ENCODE measurements at regions not wholly inside any gene's neighbourhood (a gene's known extent, or its start where the extent isn't known, plus 50 kb on each side); places are given as distances from the start of the nearest gene placed in this dataset.

DNA sequence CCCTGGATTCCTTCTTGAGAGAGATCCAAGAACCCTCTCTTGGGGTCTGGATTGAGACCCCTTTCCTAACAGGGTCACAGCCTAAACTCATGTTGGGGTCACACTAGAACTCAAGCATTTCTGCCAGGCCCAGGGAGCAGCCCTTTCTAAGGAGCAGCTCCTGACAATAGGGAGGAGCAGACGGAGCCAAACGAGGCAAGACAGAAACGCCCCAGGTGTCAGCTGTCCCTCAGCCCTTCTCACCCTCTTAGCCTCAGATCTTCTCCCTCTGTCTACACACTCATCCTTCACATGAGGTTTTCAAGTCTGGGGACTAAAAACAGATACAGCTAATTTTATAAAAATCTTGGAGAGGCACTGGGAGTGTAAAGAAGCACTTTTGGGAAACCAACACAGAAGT, 157.2 kb downstream of the SOCS6 start:
- Mint-ChIP-seq H3K4me3 (no peak overlapping the region), H3K36me3 (peaks cover 27% of the 10 kb centered on the region), H3K27ac (no peak overlapping the region), H3K27me3 (ENCODE audit: low read depth) (peaks cover 2% of the 10 kb centered on the region; the same call in 1 of the 2 replicates), H3K9me3 (peaks cover 30% of the 10 kb centered on the region), H3K4me1 (peaks cover 10% of the 10 kb centered on the region)
- CTCF ChIA-PET: interaction anchor here (0.5 kb wide), 1 partner anchor 13 kb away, joined by 3 read pairs; no protein-coding TSS in a partner anchor
- POLR2A ChIA-PET: no interaction called here
- no peak for TF ChIP-seq ZBTB21 (CRISPR knock-in tag; IDR thresholded peaks at IDR 0.05; ENCODE audit: borderline replicate concordance)
- DNase-seq (ENCODE audit: low spot score) (no peak), ATAC-seq (no peak)

GRCh38 chr18:70442933-70443332, 154.1 kb downstream of the SOCS6 start:
- Mint-ChIP-seq H3K36me3 (peaks cover 27% of the 10 kb centered on the region), H3K4me3 (no peak overlapping the region), H3K4me1 (peaks cover 9% of the 10 kb centered on the region), H3K9me3 (peaks cover 31% of the 10 kb centered on the region), H3K27me3 (ENCODE audit: low read depth) (peaks cover 2% of the 10 kb centered on the region; the same call in 1 of the 2 replicates), H3K27ac (no peak overlapping the region)
- CTCF ChIA-PET: no interaction called here
- ATAC-seq: no peak
- POLR2A ChIA-PET: no interaction called here
- no peak for DNase-seq (ENCODE audit: low spot score)
- TF ChIP-seq FOXP1 (CRISPR knock-in tag; IDR thresholded peaks at IDR 0.05; ENCODE audit: borderline replicate concordance): no peak
- TF ChIP-seq SOX15 (CRISPR knock-in tag; IDR thresholded peaks at IDR 0.05): no peak
- TF ChIP-seq IRF1 (CRISPR knock-in tag; IDR thresholded peaks at IDR 0.05): no peak
- no peak for TF ChIP-seq TEAD4 (CRISPR knock-in tag; IDR thresholded peaks at IDR 0.05)

GRCh38 chr18:70432804-70433400, 144.1 kb downstream of the SOCS6 start:
- TF ChIP-seq SP1 (CRISPR knock-in tag; conservative IDR thresholded peaks at IDR 0.05) (no peak), NFYB (CRISPR knock-in tag; conservative IDR thresholded peaks at IDR 0.05; ENCODE audit: low read depth) (no peak), FOXP1 (CRISPR knock-in tag; IDR thresholded peaks at IDR 0.05; ENCODE audit: borderline replicate concordance) (no peak), CBFB (CRISPR knock-in tag; IDR thresholded peaks at IDR 0.05; ENCODE audit: low read depth) (no peak), FOXJ3 (CRISPR knock-in tag; IDR thresholded peaks at IDR 0.05; ENCODE audit: borderline replicate concordance) (no peak), NFE2L1 (CRISPR knock-in tag; IDR thresholded peaks at IDR 0.05) (no peak), ZBTB43 (CRISPR knock-in tag; IDR thresholded peaks at IDR 0.05) (no peak), ATF1 (CRISPR knock-in tag; IDR thresholded peaks at IDR 0.05) (no peak), PRRX2 (CRISPR knock-in tag; IDR thresholded peaks at IDR 0.05) (no peak), ESRRA (CRISPR knock-in tag; IDR thresholded peaks at IDR 0.05; ENCODE audit: borderline replicate concordance) (no peak), RORB (CRISPR knock-in tag; IDR thresholded peaks at IDR 0.05) (no peak)
- TF ChIP-seq, protein P1, sequence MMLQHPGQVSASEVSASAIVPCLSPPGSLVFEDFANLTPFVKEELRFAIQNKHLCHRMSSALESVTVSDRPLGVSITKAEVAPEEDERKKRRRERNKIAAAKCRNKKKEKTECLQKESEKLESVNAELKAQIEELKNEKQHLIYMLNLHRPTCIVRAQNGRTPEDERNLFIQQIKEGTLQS (CRISPR knock-in tag; conservative IDR thresholded peaks at IDR 0.05): no peak
- TF ChIP-seq, protein P2, sequence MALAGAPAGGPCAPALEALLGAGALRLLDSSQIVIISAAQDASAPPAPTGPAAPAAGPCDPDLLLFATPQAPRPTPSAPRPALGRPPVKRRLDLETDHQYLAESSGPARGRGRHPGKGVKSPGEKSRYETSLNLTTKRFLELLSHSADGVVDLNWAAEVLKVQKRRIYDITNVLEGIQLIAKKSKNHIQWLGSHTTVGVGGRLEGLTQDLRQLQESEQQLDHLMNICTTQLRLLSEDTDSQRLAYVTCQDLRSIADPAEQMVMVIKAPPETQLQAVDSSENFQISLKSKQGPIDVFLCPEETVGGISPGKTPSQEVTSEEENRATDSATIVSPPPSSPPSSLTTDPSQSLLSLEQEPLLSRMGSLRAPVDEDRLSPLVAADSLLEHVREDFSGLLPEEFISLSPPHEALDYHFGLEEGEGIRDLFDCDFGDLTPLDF (CRISPR knock-in tag; IDR thresholded peaks at IDR 0.05): no peak
- H3K27me3 Mint-ChIP-seq (ENCODE audit: low read depth): no peaks in the 10 kb centered on the region
- ChIA-PET CTCF (interaction anchor here (0.7 to 3.7 kb wide), 12 partner anchors 10 to 788 kb away, joined by 3 to 42 read pairs (median 4); partner anchors contain the start of gene RTTN), POLR2A (no interaction called here)
- no peak for ATAC-seq
- H3K36me3 Mint-ChIP-seq: no peaks in the 10 kb centered on the region
- no peaks in the 10 kb centered on the region; the same call in 1 of the 2 replicates for H3K9me3 Mint-ChIP-seq
- H3K27ac Mint-ChIP-seq: no peak overlapping the region
- no peak overlapping the region for H3K4me3 Mint-ChIP-seq
- 0 out of 2 replicates have a peak, but pooled peaks cover 5% of the 10 kb centered on the region for H3K4me1 Mint-ChIP-seq
- DNase-seq (ENCODE audit: low spot score): no peak
